ENCODE measurements at regions not wholly inside any gene's neighbourhood (a gene's known extent, or its start where the extent isn't known, plus 50 kb on each side); places are given as distances from the start of the nearest gene placed in this dataset.

DNA sequence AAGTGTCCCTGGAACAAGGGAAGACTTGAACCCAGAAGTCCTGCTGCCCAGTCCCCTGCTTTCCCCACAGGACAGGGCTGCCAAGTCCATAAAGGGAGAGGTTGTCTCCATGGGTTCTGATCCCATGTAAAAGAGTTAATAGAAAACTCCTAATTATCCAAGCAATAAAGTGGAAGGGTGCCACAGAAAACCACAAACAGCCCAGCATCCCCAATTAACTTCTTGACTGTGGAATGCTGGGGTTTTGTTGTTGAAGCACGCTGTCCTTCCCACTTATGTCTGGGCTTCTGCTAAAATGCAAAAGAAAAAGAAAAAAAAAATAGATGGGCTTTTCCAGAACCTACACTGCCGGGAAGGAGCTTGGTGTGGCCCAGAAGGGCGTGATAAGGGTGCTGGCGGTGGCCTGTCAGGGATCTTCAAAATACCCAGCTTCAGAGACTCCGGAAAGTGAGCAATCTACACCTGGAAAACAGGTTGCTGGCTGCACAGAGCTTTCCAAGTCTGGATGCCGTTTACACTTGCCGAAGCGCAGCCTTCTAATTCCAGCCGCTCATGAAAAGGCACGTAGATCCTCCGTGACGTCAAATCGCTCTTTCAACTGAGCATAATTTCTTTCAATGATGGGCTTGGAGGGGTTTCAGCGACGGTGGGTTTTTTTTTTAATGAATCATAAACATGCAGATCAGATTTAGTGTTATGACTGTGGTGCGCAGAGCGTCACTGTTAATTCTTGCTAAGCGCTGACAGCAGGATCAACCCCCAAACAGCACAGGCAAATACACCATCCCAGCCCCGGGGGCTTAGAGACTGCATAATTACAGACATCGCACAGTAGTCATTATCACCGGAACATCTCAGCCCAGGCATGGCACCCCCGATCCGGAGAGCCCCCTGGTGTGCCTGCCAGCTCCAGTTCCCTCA, 197.6 kb downstream of the BCOR start:
- no peaks in the 10 kb centered on the region for H3K9me3 ChIP-seq
- no peak overlapping the region for H3K4me3 ChIP-seq (replicated peaks in 1 of 3)
- H3K4me1 ChIP-seq: peaks cover 10 to 44% of the 10 kb centered on the region in 2 donors
- no peaks in the 10 kb centered on the region for H3K36me3 ChIP-seq
- DNase-seq: peak; percentile 29
- intact Hi-C loops (cut with DNase I): no loop called here
- TF ChIP-seq, protein P1, sequence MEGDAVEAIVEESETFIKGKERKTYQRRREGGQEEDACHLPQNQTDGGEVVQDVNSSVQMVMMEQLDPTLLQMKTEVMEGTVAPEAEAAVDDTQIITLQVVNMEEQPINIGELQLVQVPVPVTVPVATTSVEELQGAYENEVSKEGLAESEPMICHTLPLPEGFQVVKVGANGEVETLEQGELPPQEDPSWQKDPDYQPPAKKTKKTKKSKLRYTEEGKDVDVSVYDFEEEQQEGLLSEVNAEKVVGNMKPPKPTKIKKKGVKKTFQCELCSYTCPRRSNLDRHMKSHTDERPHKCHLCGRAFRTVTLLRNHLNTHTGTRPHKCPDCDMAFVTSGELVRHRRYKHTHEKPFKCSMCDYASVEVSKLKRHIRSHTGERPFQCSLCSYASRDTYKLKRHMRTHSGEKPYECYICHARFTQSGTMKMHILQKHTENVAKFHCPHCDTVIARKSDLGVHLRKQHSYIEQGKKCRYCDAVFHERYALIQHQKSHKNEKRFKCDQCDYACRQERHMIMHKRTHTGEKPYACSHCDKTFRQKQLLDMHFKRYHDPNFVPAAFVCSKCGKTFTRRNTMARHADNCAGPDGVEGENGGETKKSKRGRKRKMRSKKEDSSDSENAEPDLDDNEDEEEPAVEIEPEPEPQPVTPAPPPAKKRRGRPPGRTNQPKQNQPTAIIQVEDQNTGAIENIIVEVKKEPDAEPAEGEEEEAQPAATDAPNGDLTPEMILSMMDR (IDR thresholded peaks at IDR 0.05): no peak
- no peak for TF ChIP-seq POLR2A (IDR thresholded peaks at IDR 0.05)
- WGBS, 2 donors: 62 to 69% methylated on average over 9 to 21 of the region's 23 CpGs
- H3K27ac ChIP-seq: no peak overlapping the region
- H3K27me3 ChIP-seq: no peaks in the 10 kb centered on the region

DNA sequence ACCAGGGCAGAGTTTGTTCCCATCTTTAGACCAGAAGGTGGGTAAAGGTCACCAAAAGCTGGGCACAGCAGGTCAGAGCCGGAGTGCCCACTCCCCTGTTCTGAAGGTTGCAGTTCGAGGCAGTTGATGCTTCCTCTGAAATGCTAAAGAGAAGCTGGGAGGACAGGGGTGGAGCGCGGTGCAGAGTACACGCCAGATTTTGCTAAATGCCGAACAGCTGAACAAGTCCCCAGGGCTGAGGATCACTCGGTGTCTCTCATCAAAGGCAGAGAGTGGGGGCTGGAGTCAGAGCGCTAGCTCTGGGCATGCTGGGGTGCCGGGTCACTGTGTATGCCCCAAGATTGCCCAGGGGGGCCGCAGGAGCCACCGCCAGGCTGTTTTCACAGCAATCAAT, 197.0 kb downstream of the BCOR start:
- WGBS, 2 donors: 20% methylated on average over 2 of the region's 11 CpGs; no CpG with 5 or more reads in 1 of the 2 donors
- H3K27me3 ChIP-seq: no peaks in the 10 kb centered on the region

DNA sequence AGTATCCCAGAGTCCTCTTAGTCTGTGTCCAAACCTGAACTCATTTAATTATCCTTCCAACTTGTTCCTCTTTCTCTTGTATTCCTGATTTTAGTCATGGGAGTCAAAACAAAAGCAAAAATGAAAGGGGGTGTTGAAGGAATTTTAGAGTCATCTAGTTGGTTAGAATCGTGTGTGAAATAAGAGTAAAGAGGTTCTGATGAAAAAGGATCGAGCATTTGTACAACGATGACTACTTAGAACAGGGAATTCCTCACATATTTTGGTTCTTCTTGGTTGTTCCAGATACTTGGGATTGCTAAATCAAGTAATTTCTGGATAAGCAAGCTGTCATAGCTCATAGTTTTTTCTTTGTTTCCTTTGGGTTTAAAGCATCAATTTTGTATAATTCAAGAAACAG, 194.4 kb downstream of the BCOR start:
- no peak overlapping the region for H3K27ac ChIP-seq
- H3K27me3 ChIP-seq: no peaks in the 10 kb centered on the region
- DNase-seq: no peak
- no peak overlapping the region for H3K4me3 ChIP-seq (replicated peaks in 1 of 3)
- intact Hi-C loops (cut with DNase I): no loop called here
- no peaks in the 10 kb centered on the region for H3K36me3 ChIP-seq
- H3K4me1 ChIP-seq: peaks cover 0 to 30% of the 10 kb centered on the region in 2 donors
- H3K9me3 ChIP-seq: no peaks in the 10 kb centered on the region
- no peak for TF ChIP-seq POLR2A (IDR thresholded peaks at IDR 0.05)
- TF ChIP-seq, protein P1 (IDR thresholded peaks at IDR 0.05): no peak
- WGBS, 2 donors: 39 to 59% methylated on average over 3 of the region's 3 CpGs

More for the DNA sequence above, 197.0 kb downstream of the BCOR start:
- H3K4me1 ChIP-seq: peaks cover 6 to 38% of the 10 kb centered on the region in 2 donors
- TF ChIP-seq POLR2A (IDR thresholded peaks at IDR 0.05): no peak
- TF ChIP-seq, protein P1 (IDR thresholded peaks at IDR 0.05): no peak
- intact Hi-C loops (cut with DNase I): no loop called here
- H3K9me3 ChIP-seq: no peaks in the 10 kb centered on the region
- no peak overlapping the region for H3K27ac ChIP-seq
- H3K4me3 ChIP-seq (replicated peaks in 1 of 3): no peak overlapping the region
- H3K36me3 ChIP-seq: no peaks in the 10 kb centered on the region
- DNase-seq: peak; percentile 28 to 33

DNA sequence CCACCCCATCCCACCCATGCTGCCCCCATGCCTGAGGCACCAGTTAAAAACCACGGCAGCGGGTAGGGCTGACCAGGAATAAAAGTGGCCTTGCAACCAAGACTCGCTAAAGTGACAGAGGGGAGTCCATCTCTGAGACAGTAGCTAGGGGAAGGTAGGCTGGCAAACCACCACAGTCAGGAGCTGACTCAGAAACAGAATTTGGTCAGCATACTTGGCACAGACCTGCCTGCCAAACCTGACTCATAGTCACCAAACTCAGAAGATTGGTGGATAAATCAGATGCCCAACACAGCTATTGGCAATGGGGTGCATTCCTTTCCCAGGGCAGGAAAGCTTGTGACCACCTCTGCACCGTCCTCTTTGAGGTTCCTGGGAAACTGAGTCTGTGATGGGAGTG, 193.8 kb downstream of the BCOR start:
- TF ChIP-seq, protein P1 (IDR thresholded peaks at IDR 0.05): no peak
- TF ChIP-seq POLR2A (IDR thresholded peaks at IDR 0.05): no peak
- intact Hi-C loops (cut with DNase I): no loop called here

More for the DNA sequence above, 193.8 kb downstream of the BCOR start:
- peaks cover 0 to 30% of the 10 kb centered on the region in 2 donors for H3K4me1 ChIP-seq
- no peaks in the 10 kb centered on the region for H3K36me3 ChIP-seq
- no peak overlapping the region for H3K4me3 ChIP-seq (replicated peaks in 1 of 3)
- H3K9me3 ChIP-seq: no peaks in the 10 kb centered on the region
- no peak overlapping the region for H3K27ac ChIP-seq
- no peaks in the 10 kb centered on the region for H3K27me3 ChIP-seq
- DNase-seq: no peak
- 100% methylated on average over 3 of the region's 4 CpGs for WGBS, 2 donors

Data from thyroid gland (tissue), 4 donors.